ENCODE measurements at regions not wholly inside any gene's neighbourhood (a gene's known extent, or its start where the extent isn't known, plus 50 kb on each side); places are given as distances from the start of the nearest gene placed in this dataset.

DNA sequence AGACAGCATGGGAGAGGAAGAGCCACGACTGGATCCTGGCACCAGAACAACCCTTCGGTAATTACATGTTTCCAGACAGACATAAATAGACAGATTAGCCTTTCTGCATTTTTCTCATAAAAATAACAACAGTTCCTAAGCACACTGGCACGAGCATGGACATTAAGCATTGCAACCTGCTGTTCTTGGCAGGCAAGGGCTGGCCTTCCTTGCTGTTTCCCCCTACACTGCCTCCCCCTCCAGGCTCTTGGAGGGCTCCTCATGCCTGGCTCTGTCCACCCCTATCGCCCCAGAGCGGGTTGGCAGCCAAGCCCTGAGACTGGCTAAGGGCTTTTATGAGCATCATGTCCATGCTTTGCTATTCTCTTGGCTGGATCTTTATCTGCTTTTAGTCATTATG is 89.6 kb downstream of the TTC32 start:
- Histone ChIP-seq H3K27ac (ENCODE audit: extremely low read depth, low read depth, low read length) (no peak overlapping the region), H3K9me3 (ENCODE audit: control insufficient read depth, insufficient read depth, low read depth, low read length) (no peaks in the 10 kb centered on the region), H3K4me1 (ENCODE audit: control insufficient read depth, insufficient read depth, low read length) (no peaks in the 10 kb centered on the region), H3K36me3 (ENCODE audit: control insufficient read depth in 2 of 2, insufficient read depth in 1 of 2, low read length in 2 of 2) (no peaks in the 10 kb centered on the region), H3K4me3 (ENCODE audit: low read depth, low read length) (no peak overlapping the region)
- ChIA-PET CTCF (no interaction called here), POLR2A (no interaction called here)
- TF ChIP-seq MEIS1 (CRISPR knock-in tag; IDR thresholded peaks at IDR 0.05; ENCODE audit: borderline replicate concordance) (no peak), KLF8 (tag by site-specific recombination; IDR thresholded peaks at IDR 0.05) (no peak), ZNF157 (tag by site-specific recombination; IDR thresholded peaks at IDR 0.05) (no peak), ZNF670 (tag by site-specific recombination; IDR thresholded peaks at IDR 0.05; ENCODE audit: low read depth) (no peak), SP7 (tag by site-specific recombination; IDR thresholded peaks at IDR 0.05) (no peak)
- TF ChIP-seq, protein P1, sequence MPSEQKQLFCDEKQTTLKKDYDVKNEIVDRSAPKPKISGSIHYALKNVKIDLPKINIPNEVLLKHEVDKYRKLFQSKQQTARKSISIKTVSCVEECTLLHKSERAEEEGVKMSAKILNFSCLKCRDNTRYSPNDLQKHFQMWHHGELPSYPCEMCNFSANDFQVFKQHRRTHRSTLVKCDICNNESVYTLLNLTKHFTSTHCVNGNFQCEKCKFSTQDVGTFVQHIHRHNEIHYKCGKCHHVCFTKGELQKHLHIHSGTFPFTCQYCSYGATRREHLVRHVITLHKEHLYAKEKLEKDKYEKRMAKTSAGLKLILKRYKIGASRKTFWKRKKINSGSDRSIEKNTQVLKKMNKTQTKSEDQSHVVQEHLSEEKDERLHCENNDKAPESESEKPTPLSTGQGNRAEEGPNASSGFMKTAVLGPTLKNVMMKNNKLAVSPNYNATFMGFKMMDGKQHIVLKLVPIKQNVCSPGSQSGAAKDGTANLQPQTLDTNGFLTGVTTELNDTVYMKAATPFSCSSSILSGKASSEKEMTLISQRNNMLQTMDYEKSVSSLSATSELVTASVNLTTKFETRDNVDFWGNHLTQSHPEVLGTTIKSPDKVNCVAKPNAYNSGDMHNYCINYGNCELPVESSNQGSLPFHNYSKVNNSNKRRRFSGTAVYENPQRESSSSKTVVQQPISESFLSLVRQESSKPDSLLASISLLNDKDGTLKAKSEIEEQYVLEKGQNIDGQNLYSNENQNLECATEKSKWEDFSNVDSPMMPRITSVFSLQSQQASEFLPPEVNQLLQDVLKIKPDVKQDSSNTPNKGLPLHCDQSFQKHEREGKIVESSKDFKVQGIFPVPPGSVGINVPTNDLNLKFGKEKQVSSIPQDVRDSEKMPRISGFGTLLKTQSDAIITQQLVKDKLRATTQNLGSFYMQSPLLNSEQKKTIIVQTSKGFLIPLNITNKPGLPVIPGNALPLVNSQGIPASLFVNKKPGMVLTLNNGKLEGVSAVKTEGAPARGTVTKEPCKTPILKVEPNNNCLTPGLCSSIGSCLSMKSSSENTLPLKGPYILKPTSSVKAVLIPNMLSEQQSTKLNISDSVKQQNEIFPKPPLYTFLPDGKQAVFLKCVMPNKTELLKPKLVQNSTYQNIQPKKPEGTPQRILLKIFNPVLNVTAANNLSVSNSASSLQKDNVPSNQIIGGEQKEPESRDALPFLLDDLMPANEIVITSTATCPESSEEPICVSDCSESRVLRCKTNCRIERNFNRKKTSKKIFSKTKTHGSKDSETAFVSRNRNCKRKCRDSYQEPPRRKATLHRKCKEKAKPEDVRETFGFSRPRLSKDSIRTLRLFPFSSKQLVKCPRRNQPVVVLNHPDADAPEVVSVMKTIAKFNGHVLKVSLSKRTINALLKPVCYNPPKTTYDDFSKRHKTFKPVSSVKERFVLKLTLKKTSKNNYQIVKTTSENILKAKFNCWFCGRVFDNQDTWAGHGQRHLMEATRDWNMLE (tag by site-specific recombination; conservative IDR thresholded peaks at IDR 0.05; ENCODE audit: low read depth): no peak

DNA sequence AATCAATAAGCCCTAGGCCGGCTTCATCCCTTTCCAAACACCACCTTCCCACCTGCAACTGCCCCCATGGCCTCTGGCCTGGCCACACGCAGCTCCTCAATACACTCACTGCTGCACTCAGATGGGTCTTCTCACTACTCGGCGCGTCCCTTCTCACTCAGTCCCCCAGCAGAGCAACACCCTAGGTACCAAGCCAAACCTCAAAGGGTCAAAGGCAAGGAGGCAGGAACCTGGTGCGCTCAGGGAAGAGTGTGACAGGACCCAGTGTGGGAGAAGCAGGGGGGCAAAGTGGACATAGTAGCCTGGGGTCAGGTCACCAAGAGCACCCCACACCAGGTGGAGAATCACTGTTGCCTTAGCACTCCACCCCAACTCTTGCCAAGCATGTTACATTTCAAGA is 90.6 kb downstream of the TTC32 start:
- Histone ChIP-seq H3K36me3 (ENCODE audit: control insufficient read depth in 2 of 2, insufficient read depth in 1 of 2, low read length in 2 of 2) (no peaks in the 10 kb centered on the region), H3K9me3 (ENCODE audit: control insufficient read depth, insufficient read depth, low read depth, low read length) (no peaks in the 10 kb centered on the region), H3K4me1 (ENCODE audit: control insufficient read depth, insufficient read depth, low read length) (no peaks in the 10 kb centered on the region), H3K4me3 (ENCODE audit: low read depth, low read length) (no peak overlapping the region), H3K27ac (ENCODE audit: extremely low read depth, low read depth, low read length) (no peak overlapping the region)
- ChIA-PET CTCF (no interaction called here), POLR2A (no interaction called here)
- TF ChIP-seq, protein P2, sequence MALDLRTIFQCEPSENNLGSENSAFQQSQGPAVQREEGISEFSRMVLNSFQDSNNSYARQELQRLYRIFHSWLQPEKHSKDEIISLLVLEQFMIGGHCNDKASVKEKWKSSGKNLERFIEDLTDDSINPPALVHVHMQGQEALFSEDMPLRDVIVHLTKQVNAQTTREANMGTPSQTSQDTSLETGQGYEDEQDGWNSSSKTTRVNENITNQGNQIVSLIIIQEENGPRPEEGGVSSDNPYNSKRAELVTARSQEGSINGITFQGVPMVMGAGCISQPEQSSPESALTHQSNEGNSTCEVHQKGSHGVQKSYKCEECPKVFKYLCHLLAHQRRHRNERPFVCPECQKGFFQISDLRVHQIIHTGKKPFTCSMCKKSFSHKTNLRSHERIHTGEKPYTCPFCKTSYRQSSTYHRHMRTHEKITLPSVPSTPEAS (tag by site-specific recombination; IDR thresholded peaks at IDR 0.05): no peak
- no peak for TF ChIP-seq ZNF548 (tag by site-specific recombination; IDR thresholded peaks at IDR 0.05)
- no peak for TF ChIP-seq ZNF501 (tag by site-specific recombination; IDR thresholded peaks at IDR 0.05)
- no peak for TF ChIP-seq ZNF239 (tag by site-specific recombination; IDR thresholded peaks at IDR 0.05)
- TF ChIP-seq ZNF660 (tag by site-specific recombination; IDR thresholded peaks at IDR 0.05): no peak
- TF ChIP-seq, protein P3, sequence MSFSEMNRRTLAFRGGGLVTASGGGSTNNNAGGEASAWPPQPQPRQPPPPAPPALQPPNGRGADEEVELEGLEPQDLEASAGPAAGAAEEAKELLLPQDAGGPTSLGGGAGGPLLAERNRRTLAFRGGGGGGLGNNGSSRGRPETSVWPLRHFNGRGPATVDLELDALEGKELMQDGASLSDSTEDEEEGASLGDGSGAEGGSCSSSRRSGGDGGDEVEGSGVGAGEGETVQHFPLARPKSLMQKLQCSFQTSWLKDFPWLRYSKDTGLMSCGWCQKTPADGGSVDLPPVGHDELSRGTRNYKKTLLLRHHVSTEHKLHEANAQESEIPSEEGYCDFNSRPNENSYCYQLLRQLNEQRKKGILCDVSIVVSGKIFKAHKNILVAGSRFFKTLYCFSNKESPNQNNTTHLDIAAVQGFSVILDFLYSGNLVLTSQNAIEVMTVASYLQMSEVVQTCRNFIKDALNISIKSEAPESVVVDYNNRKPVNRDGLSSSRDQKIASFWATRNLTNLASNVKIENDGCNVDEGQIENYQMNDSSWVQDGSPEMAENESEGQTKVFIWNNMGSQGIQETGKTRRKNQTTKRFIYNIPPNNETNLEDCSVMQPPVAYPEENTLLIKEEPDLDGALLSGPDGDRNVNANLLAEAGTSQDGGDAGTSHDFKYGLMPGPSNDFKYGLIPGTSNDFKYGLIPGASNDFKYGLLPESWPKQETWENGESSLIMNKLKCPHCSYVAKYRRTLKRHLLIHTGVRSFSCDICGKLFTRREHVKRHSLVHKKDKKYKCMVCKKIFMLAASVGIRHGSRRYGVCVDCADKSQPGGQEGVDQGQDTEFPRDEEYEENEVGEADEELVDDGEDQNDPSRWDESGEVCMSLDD (tag by site-specific recombination; IDR thresholded peaks at IDR 0.05): no peak
- TF ChIP-seq TCF7L2 (IDR thresholded peaks at IDR 0.05; ENCODE audit: borderline replicate concordance, low read depth, low read length): no peak
- TF ChIP-seq ZNF837 (tag by site-specific recombination; IDR thresholded peaks at IDR 0.05): no peak
- no peak for TF ChIP-seq IKZF3 (tag by site-specific recombination; IDR thresholded peaks at IDR 0.05)
- TF ChIP-seq ZNF558 (tag by site-specific recombination; IDR thresholded peaks at IDR 0.05): no peak
- TF ChIP-seq BCL11A (tag by site-specific recombination; IDR thresholded peaks at IDR 0.05; ENCODE audit: low read depth): no peak
